Tibial nerve (tissue), 4 donors: ENCODE measurements at regions not wholly inside any gene's neighbourhood (a gene's known extent, or its start where the extent isn't known, plus 50 kb on each side); places are given as distances from the start of the nearest gene placed in this dataset.

Experiments used
- DNase-seq, 2 donors: peaks; one replicate each; pipeline ENCODE4 v3.0.0-alpha.2; 2019; ENCODE audit warnings: low spot score in 2 of 2
- H3K27ac ChIP-seq, 4 donors: fragments of 200-600 bp; sonication (generic) in 3 of 4; one replicate each; pipeline ENCODE4 v1.5.1; 2017 to 2019; ENCODE audit warnings: mild to moderate bottlenecking in 1 of 4
- H3K27me3 ChIP-seq, 2 donors: fragments of 200-600 bp; sonication (generic) in 1 of 2; one replicate each; pipeline versions ENCODE4 v1.5.1 to v1.6.0; 2017 to 2019
- H3K36me3 ChIP-seq, 3 donors: fragments of 200-600 bp; sonication (generic); one replicate each; pipeline ENCODE4 v1.5.1; 2018 to 2019
- H3K4me1 ChIP-seq, 4 donors: fragments of 200-600 bp; sonication (generic) in 3 of 4; one replicate each; pipeline ENCODE4 v1.5.1; 2017 to 2019
- H3K4me3 ChIP-seq, 4 donors: fragments of 200-600 bp; sonication (generic) in 3 of 4; one replicate each; pipeline ENCODE4 v1.5.1; 2017 to 2019; ENCODE audit warnings: mild to moderate bottlenecking in 1 of 4, moderate library complexity in 1 of 4
- H3K9me3 ChIP-seq, 4 donors: fragments of 200-600 bp; sonication (generic) in 3 of 4; one replicate each; pipeline ENCODE4 v1.5.1; 2017 to 2019
- CTCF ChIP-seq, 5 experiments: fragments of 200-600 bp in 3 of 5; fragments of 450-650 bp in 2 of 5; sonication (generic) in 3 of 5; IDR thresholded peaks; one replicate each; pipeline ENCODE4 v1.5.1; 2016 to 2019; ENCODE audit warnings: antibody characterized with exemption in 5 of 5, mild to moderate bottlenecking in 3 of 5, moderate library complexity in 2 of 5
- EP300 ChIP-seq, 2 donors: sonication (generic); formaldehyde crosslinking; IDR thresholded peaks; one replicate each; pipeline ENCODE4 v1.6.1; 2017; ENCODE audit warnings: antibody characterized with exemption in 2 of 2, mild to moderate bottlenecking in 1 of 2
- POLR2A ChIP-seq, 2 donors: fragments of 450-650 bp; IDR thresholded peaks; one replicate each; pipeline ENCODE4 v1.6.1; 2017; ENCODE audit warnings: antibody characterized with exemption in 2 of 2, mild to moderate bottlenecking in 2 of 2, moderate library complexity in 2 of 2
- whole genome bisulfite sequencing, 2 donors: methylation state at CpG; one replicate each; pipeline ENCODE4 v1.1.5; 2018; 5-methylcytosine and 5-hydroxymethylcytosine counted together

- Histone ChIP-seq H3K4me1 (no peaks in the 10 kb centered on the region), H3K27ac (no peak overlapping the region), H3K36me3 (no peaks in the 10 kb centered on the region), H3K27me3 (no peaks in the 10 kb centered on the region), H3K4me3 (no peak overlapping the region), H3K9me3 (peaks cover 0 to 6% (median 0%) of the 10 kb centered on the region in 4 donors)
- no peak for TF ChIP-seq CTCF (IDR thresholded peaks at IDR 0.05)
- TF ChIP-seq POLR2A (IDR thresholded peaks at IDR 0.05) = no peak
- no peak for TF ChIP-seq EP300 (IDR thresholded peaks at IDR 0.05)
- WGBS, 2 donors = 0 to 19% methylated on average over 1 of the region's 1 CpG
- no peak for DNase-seq
Measured at GRCh38 chr2:117128461-117128860, 686.0 kb upstream of the DDX18 start.

- no peak for DNase-seq
- WGBS, 2 donors = 64 to 65% methylated on average over 2 of the region's 2 CpGs
- H3K27me3 ChIP-seq = no peaks in the 10 kb centered on the region
- no peak overlapping the region for H3K27ac ChIP-seq
- H3K4me3 ChIP-seq = no peak overlapping the region
- TF ChIP-seq EP300 (IDR thresholded peaks at IDR 0.05) = no peak
- TF ChIP-seq CTCF (IDR thresholded peaks at IDR 0.05) = no peak
- no peak for TF ChIP-seq POLR2A (IDR thresholded peaks at IDR 0.05)
- H3K9me3 ChIP-seq = peaks cover 0 to 6% (median 0%) of the 10 kb centered on the region in 4 donors
- no peaks in the 10 kb centered on the region for H3K36me3 ChIP-seq
- no peaks in the 10 kb centered on the region for H3K4me1 ChIP-seq
Measured at GRCh38 chr2:117137371-117137770, 677.1 kb upstream of the DDX18 start.

- 83 to 88% methylated on average over 2 of the region's 2 CpGs for WGBS, 2 donors
- TF ChIP-seq EP300 (IDR thresholded peaks at IDR 0.05) (no peak), CTCF (IDR thresholded peaks at IDR 0.05) (no peak), POLR2A (IDR thresholded peaks at IDR 0.05) (no peak)
- Histone ChIP-seq H3K36me3 (no peaks in the 10 kb centered on the region), H3K27me3 (no peaks in the 10 kb centered on the region), H3K27ac (no peak overlapping the region), H3K4me1 (no peaks in the 10 kb centered on the region), H3K9me3 (peaks cover 0 to 18% (median 0%) of the 10 kb centered on the region in 4 donors), H3K4me3 (no peak overlapping the region)
- DNase-seq = no peak
Measured at GRCh38 chr2:117169036-117169765, 645.3 kb upstream of the DDX18 start.

GRCh38 chr2:117170897-117171296, 643.6 kb upstream of the DDX18 start:
- Histone ChIP-seq H3K27me3 (no peaks in the 10 kb centered on the region), H3K36me3 (no peaks in the 10 kb centered on the region), H3K27ac (no peak overlapping the region), H3K9me3 (peaks cover 0 to 18% (median 0%) of the 10 kb centered on the region in 4 donors), H3K4me3 (no peak overlapping the region), H3K4me1 (no peaks in the 10 kb centered on the region)
- no peak for DNase-seq
- TF ChIP-seq EP300 (IDR thresholded peaks at IDR 0.05) = no peak
- no peak for TF ChIP-seq CTCF (IDR thresholded peaks at IDR 0.05)
- no peak for TF ChIP-seq POLR2A (IDR thresholded peaks at IDR 0.05)
- 88 to 97% methylated on average over 1 of the region's 1 CpG for WGBS, 2 donors

GRCh38 chr2:117179405-117179804, 635.1 kb upstream of the DDX18 start:
- WGBS, 2 donors = 95 to 96% methylated on average over 3 of the region's 3 CpGs
- H3K27ac ChIP-seq = no peak overlapping the region
- no peaks in the 10 kb centered on the region for H3K36me3 ChIP-seq
- H3K4me3 ChIP-seq = no peak overlapping the region
- H3K9me3 ChIP-seq = peaks cover 0 to 5% (median 0%) of the 10 kb centered on the region in 4 donors
- no peaks in the 10 kb centered on the region for H3K27me3 ChIP-seq
- H3K4me1 ChIP-seq = no peaks in the 10 kb centered on the region
- no peak for TF ChIP-seq EP300 (IDR thresholded peaks at IDR 0.05)
- TF ChIP-seq CTCF (IDR thresholded peaks at IDR 0.05) = no peak
- TF ChIP-seq POLR2A (IDR thresholded peaks at IDR 0.05) = no peak
- no peak for DNase-seq
